Urinary bladder (tissue), 3 donors: ENCODE measurements at regions not wholly inside any gene's neighbourhood (a gene's known extent, or its start where the extent isn't known, plus 50 kb on each side); places are given as distances from the start of the nearest gene placed in this dataset.
A peak's percentile ranks its signal among the peaks of the same experiment; 100 is the strongest.

Experiments
- DNase-seq: peaks from one replicate; pipeline ENCODE4 v3.0.0-alpha.2; 2015; ENCODE audit errors: extremely low spot score
- H3K27ac ChIP-seq: one replicate; pipeline ENCODE4 v1.5.1; 2013; ENCODE audit warnings: low read depth, mild to moderate bottlenecking, moderate library complexity
- H3K36me3 ChIP-seq: one replicate; pipeline ENCODE4 v1.6.1; 2013; ENCODE audit warnings: mild to moderate bottlenecking, moderate library complexity; ENCODE audit not compliant: insufficient read depth
- H3K4me1 ChIP-seq: one replicate; pipeline ENCODE4 v1.6.1; 2013; ENCODE audit warnings: mild to moderate bottlenecking, moderate library complexity; ENCODE audit not compliant: insufficient read depth
- H3K4me3 ChIP-seq: one replicate; pipeline ENCODE4 v1.5.1; 2013; ENCODE audit warnings: low read depth, low read length
- WGBS: extraction: QIAGEN DNeasy Blood & Tissue Kit; methylation state at CpG from one replicate; pipeline ENCODE4 v1.1.7; 2013; 5-methylcytosine and 5-hydroxymethylcytosine counted together
- donor health status: healthy with polysubstance abuse.
- donor health status: healthy.

GRCh38 chr6:147738516-147739162, 230.1 kb downstream of the SAMD5 start:
- DNase-seq = peak; percentile 40
- 11% methylated on average over 3 of the region's 3 CpGs for WGBS
- no peak overlapping the region for H3K27ac ChIP-seq

GRCh38 chr6:147740326-147740725, 231.8 kb downstream of the SAMD5 start:
- H3K4me1 ChIP-seq = no peaks in the 10 kb centered on the region
- no peak for DNase-seq
- H3K27ac ChIP-seq = no peak overlapping the region
- no peaks in the 10 kb centered on the region for H3K36me3 ChIP-seq
- WGBS = 93% methylated on average over 3 of the region's 3 CpGs
- no peak overlapping the region for H3K4me3 ChIP-seq

More at GRCh38 chr6:147738516-147739162, 230.1 kb downstream of the SAMD5 start:
- Histone ChIP-seq H3K36me3 (no peaks in the 10 kb centered on the region), H3K4me1 (no peaks in the 10 kb centered on the region), H3K4me3 (no peak overlapping the region)

- DNase-seq = no peak
- Histone ChIP-seq H3K27ac (no peak overlapping the region), H3K4me1 (no peaks in the 10 kb centered on the region), H3K36me3 (no peaks in the 10 kb centered on the region), H3K4me3 (no peak overlapping the region)
- 78% methylated on average over 3 of the region's 3 CpGs for WGBS
Observed at GRCh38 chr6:147740916-147741315, 232.4 kb downstream of the SAMD5 start.

GRCh38 chr6:147741389-147741788, 232.9 kb downstream of the SAMD5 start:
- DNase-seq = no peak
- H3K4me1 ChIP-seq = no peaks in the 10 kb centered on the region

GRCh38 chr6:147742440-147742839, 233.9 kb downstream of the SAMD5 start:
- Histone ChIP-seq H3K27ac (no peak overlapping the region), H3K4me3 (no peak overlapping the region), H3K4me1 (no peaks in the 10 kb centered on the region), H3K36me3 (no peaks in the 10 kb centered on the region)
- WGBS = 95% methylated on average over 3 of the region's 3 CpGs
- DNase-seq = no peak

More at GRCh38 chr6:147741389-147741788, 232.9 kb downstream of the SAMD5 start:
- 72% methylated on average over 9 of the region's 9 CpGs for WGBS
- Histone ChIP-seq H3K27ac (no peak overlapping the region), H3K4me3 (no peak overlapping the region), H3K36me3 (no peaks in the 10 kb centered on the region)

- H3K36me3 ChIP-seq = no peaks in the 10 kb centered on the region
- no peak for DNase-seq
- no peaks in the 10 kb centered on the region for H3K4me1 ChIP-seq
- WGBS = 92% methylated on average over 1 of the region's 1 CpG
- H3K27ac ChIP-seq = no peak overlapping the region
- no peak overlapping the region for H3K4me3 ChIP-seq
Observed at GRCh38 chr6:147744012-147744411, 235.5 kb downstream of the SAMD5 start.

- WGBS = 91% methylated on average over 5 of the region's 5 CpGs
- Histone ChIP-seq H3K4me3 (no peak overlapping the region), H3K36me3 (no peaks in the 10 kb centered on the region), H3K4me1 (no peaks in the 10 kb centered on the region), H3K27ac (no peak overlapping the region)
- no peak for DNase-seq
Observed at GRCh38 chr6:147749331-147749730, 240.8 kb downstream of the SAMD5 start.

GRCh38 chr6:147750413-147750812, 241.9 kb downstream of the SAMD5 start:
- Histone ChIP-seq H3K27ac (no peak overlapping the region), H3K36me3 (no peaks in the 10 kb centered on the region), H3K4me3 (no peak overlapping the region), H3K4me1 (no peaks in the 10 kb centered on the region)
- no peak for DNase-seq
- 90% methylated on average over 4 of the region's 4 CpGs for WGBS

- Histone ChIP-seq H3K27ac (no peak overlapping the region), H3K4me3 (no peak overlapping the region), H3K4me1 (no peaks in the 10 kb centered on the region), H3K36me3 (no peaks in the 10 kb centered on the region)
- 75% methylated on average over 6 of the region's 6 CpGs for WGBS
- no peak for DNase-seq
Observed at GRCh38 chr6:147751232-147751631, 242.7 kb downstream of the SAMD5 start.

GRCh38 chr6:147752689-147753403, 244.4 kb downstream of the SAMD5 start:
- Histone ChIP-seq H3K4me1 (no peaks in the 10 kb centered on the region), H3K36me3 (no peaks in the 10 kb centered on the region), H3K4me3 (no peak overlapping the region), H3K27ac (no peak overlapping the region)
- WGBS = 35% methylated on average over 4 of the region's 4 CpGs
- no peak for DNase-seq

GRCh38 chr6:147755999-147756398, 247.5 kb downstream of the SAMD5 start:
- Histone ChIP-seq H3K4me3 (no peak overlapping the region), H3K36me3 (no peaks in the 10 kb centered on the region), H3K27ac (no peak overlapping the region), H3K4me1 (no peaks in the 10 kb centered on the region)
- DNase-seq = no peak
- 92% methylated on average over 3 of the region's 3 CpGs for WGBS

GRCh38 chr6:147756891-147757290, 248.4 kb downstream of the SAMD5 start:
- 65% methylated on average over 3 of the region's 3 CpGs for WGBS
- H3K27ac ChIP-seq = no peak overlapping the region
- no peaks in the 10 kb centered on the region for H3K4me1 ChIP-seq
- DNase-seq = no peak
- no peaks in the 10 kb centered on the region for H3K36me3 ChIP-seq
- no peak overlapping the region for H3K4me3 ChIP-seq

- Histone ChIP-seq H3K36me3 (no peaks in the 10 kb centered on the region), H3K4me1 (no peaks in the 10 kb centered on the region), H3K27ac (no peak overlapping the region), H3K4me3 (no peak overlapping the region)
- no peak for DNase-seq
Observed at GRCh38 chr6:147757291-147757690, 248.8 kb downstream of the SAMD5 start.

GRCh38 chr6:147758303-147758702, 249.8 kb downstream of the SAMD5 start:
- Histone ChIP-seq H3K4me1 (no peaks in the 10 kb centered on the region), H3K4me3 (no peak overlapping the region), H3K36me3 (no peaks in the 10 kb centered on the region), H3K27ac (no peak overlapping the region)
- DNase-seq = no peak
- 65% methylated on average over 2 of the region's 2 CpGs for WGBS
